ENCODE measurements at regions not wholly inside any gene's neighbourhood (a gene's known extent, or its start where the extent isn't known, plus 50 kb on each side); places are given as distances from the start of the nearest gene placed in this dataset.
"Not testable (repeated sequence)": the region's sequence is repeated elsewhere in the genome, so short reads cannot be mapped to it uniquely, and the experiment has no call there.

- Mint-ChIP-seq H3K27me3 (no peaks in the 10 kb centered on the region), H3K27ac (no peak overlapping the region), H3K4me3 (no peak overlapping the region), H3K4me1 (no peaks in the 10 kb centered on the region), H3K9me3 (ENCODE audit: insufficient read depth) (peaks cover 3% of the 10 kb centered on the region)
- Histone ChIP-seq H3K36me3 (replicated peaks in 1 of 2; ENCODE audit: control extremely low read depth in 1 of 2, control insufficient read depth in 1 of 2, extremely low read depth in 1 of 2, insufficient read depth in 2 of 2, low read length in 1 of 2) (no peaks in the 10 kb centered on the region), H3K4me1 (ENCODE audit: control insufficient read depth in 2 of 2, insufficient read depth in 2 of 2, low read length in 2 of 2) (no peaks in the 10 kb centered on the region), H3K4me2 (replicated peaks; ENCODE audit: low read depth, low read length, poor library complexity, severe bottlenecking) (no peak overlapping the region), H4K20me1 (ENCODE audit: control insufficient read depth, insufficient read depth, low read length, poor library complexity, severe bottlenecking) (no peaks in the 10 kb centered on the region), H3K27me3 (replicated peaks in 1 of 4; ENCODE audit: control extremely low read depth in 1 of 4, control insufficient read depth in 3 of 4, insufficient read depth in 4 of 4, low read length in 3 of 4) (no peaks in the 10 kb centered on the region), H3K4me3 (ENCODE audit: control extremely low read depth in 1 of 5, extremely low read depth in 1 of 5, insufficient read depth in 1 of 5, low read depth in 2 of 5, low read length in 4 of 5) (no peak overlapping the region), H3K9me3 (ENCODE audit: control extremely low read depth in 1 of 3, control insufficient read depth in 2 of 3, insufficient read depth in 1 of 3, low read length in 2 of 3) (no peaks in the 10 kb centered on the region), H3K79me2 (ENCODE audit: control insufficient read depth, insufficient read depth, low read length) (no peaks in the 10 kb centered on the region), H3K9ac (ENCODE audit: low read length) (no peak overlapping the region), H2AFZ (ENCODE audit: insufficient read depth, low read depth, low read length, poor library complexity, severe bottlenecking) (no peak overlapping the region), H3K27ac (ENCODE audit: low read length in 2 of 2) (no peak overlapping the region)
- TF ChIP-seq CTCF (IDR thresholded peaks at IDR 0.05) (no peak), EZH2 (IDR thresholded peaks at IDR 0.05; ENCODE audit: borderline replicate concordance, insufficient read depth, low read depth, low read length, poor library complexity, severe bottlenecking) (no peak)
- ATAC-seq (ENCODE audit: low read depth) (no peak), DNase-seq (no peak)
- no CpG with 5 or more reads among the region's 2 CpGs for WGBS (ENCODE audit: insufficient coverage)
- intact Hi-C loops (cut with micrococcal nuclease), result no loop called here
- ChIA-PET POLR2A (no interaction called here), CTCF (no interaction called here)
These were observed 83.9 kb upstream of the CYLC2 start for GRCh38 chr9:102911185-102911584.

- ATAC-seq (ENCODE audit: low read depth); H3K4me3 ChIP-seq (ENCODE audit: control extremely low read depth in 1 of 5, extremely low read depth in 1 of 5, insufficient read depth in 1 of 5, low read depth in 2 of 5, low read length in 4 of 5); H3K27me3 Mint-ChIP-seq; H3K4me1 ChIP-seq (ENCODE audit: control insufficient read depth in 2 of 2, insufficient read depth in 2 of 2, low read length in 2 of 2); POLR2A ChIA-PET; H3K27ac ChIP-seq (ENCODE audit: low read length in 2 of 2); H3K4me3 Mint-ChIP-seq; CTCF ChIA-PET; DNase-seq; H4K20me1 ChIP-seq (ENCODE audit: control insufficient read depth, insufficient read depth, low read length, poor library complexity, severe bottlenecking); H3K79me2 ChIP-seq (ENCODE audit: control insufficient read depth, insufficient read depth, low read length); H3K9ac ChIP-seq (ENCODE audit: low read length); H3K27me3 ChIP-seq (replicated peaks in 1 of 4; ENCODE audit: control extremely low read depth in 1 of 4, control insufficient read depth in 3 of 4, insufficient read depth in 4 of 4, low read length in 3 of 4); intact Hi-C loops (cut with micrococcal nuclease); H3K4me1 Mint-ChIP-seq; H2AFZ ChIP-seq (ENCODE audit: insufficient read depth, low read depth, low read length, poor library complexity, severe bottlenecking); H3K4me2 ChIP-seq (replicated peaks; ENCODE audit: low read depth, low read length, poor library complexity, severe bottlenecking); H3K9me3 ChIP-seq (ENCODE audit: control extremely low read depth in 1 of 3, control insufficient read depth in 2 of 3, insufficient read depth in 1 of 3, low read length in 2 of 3); H3K27ac Mint-ChIP-seq; H3K36me3 ChIP-seq (replicated peaks in 1 of 2; ENCODE audit: control extremely low read depth in 1 of 2, control insufficient read depth in 1 of 2, extremely low read depth in 1 of 2, insufficient read depth in 2 of 2, low read length in 1 of 2): not testable (repeated sequence)
- peaks cover 16% of the 10 kb centered on the region for H3K9me3 Mint-ChIP-seq (ENCODE audit: insufficient read depth)
- 98% methylated on average over 7 of the region's 8 CpGs for WGBS (ENCODE audit: insufficient coverage)
These were observed 89.3 kb upstream of the CYLC2 start for GRCh38 chr9:102905795-102906194.

Data from B cell (primary cell).